GM10248 (cell line): ENCODE measurements at regions not wholly inside any gene's neighbourhood (a gene's known extent, or its start where the extent isn't known, plus 50 kb on each side); places are given as distances from the start of the nearest gene placed in this dataset.

Experiments used
- CTCF ChIA-PET: fragments of 300-600 bp; sonication (Branson Sonifier 250); formaldehyde crosslinking; extraction: SDS; loops from one replicate; lab custom pipeline; 2021; ENCODE audit warnings: antibody characterized with exemption; lab: Yijun Ruan, JAX
- POLR2A ChIA-PET: fragments of 350-650 bp; sonication (Branson Sonifier 250); formaldehyde crosslinking; extraction: SDS; loops from one replicate; lab custom pipeline; 2020; ENCODE audit warnings: antibody characterized with exemption; lab: Yijun Ruan, JAX
- DNase-seq: peaks from one replicate; pipeline ENCODE4 v3.0.0; 2012; ENCODE audit errors: extremely low spot score
- TF ChIP-seq, protein P1 (sequence below): IDR thresholded peaks from 2 replicates; pipeline ENCODE4 v1.5.1; 2012; ENCODE audit warnings: mild to moderate bottlenecking, low read depth; ENCODE audit errors: extremely low read depth, missing control alignments, control extremely low read depth

DNA sequence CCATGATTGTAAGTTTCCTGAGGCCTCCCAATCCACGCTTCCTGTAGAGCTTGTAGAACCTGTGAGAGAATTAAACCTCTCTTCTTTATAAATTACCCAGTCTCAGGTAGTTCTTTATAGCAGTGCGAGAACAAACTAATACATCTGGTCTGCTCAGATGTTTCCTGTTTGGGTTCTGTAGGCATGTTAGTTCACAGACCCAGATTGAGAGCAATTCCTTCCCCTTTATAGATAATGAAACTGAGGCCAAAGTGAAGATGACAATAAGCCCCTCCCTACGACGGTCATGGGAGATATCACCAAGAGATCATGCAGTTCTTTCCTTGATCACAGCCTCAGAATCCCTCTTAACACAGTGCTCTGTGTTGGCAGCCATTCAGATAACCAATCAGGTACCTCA lies 76.5 kb upstream of the CLMN start:
- POLR2A ChIA-PET, result no interaction called here
- TF ChIP-seq, protein P1, sequence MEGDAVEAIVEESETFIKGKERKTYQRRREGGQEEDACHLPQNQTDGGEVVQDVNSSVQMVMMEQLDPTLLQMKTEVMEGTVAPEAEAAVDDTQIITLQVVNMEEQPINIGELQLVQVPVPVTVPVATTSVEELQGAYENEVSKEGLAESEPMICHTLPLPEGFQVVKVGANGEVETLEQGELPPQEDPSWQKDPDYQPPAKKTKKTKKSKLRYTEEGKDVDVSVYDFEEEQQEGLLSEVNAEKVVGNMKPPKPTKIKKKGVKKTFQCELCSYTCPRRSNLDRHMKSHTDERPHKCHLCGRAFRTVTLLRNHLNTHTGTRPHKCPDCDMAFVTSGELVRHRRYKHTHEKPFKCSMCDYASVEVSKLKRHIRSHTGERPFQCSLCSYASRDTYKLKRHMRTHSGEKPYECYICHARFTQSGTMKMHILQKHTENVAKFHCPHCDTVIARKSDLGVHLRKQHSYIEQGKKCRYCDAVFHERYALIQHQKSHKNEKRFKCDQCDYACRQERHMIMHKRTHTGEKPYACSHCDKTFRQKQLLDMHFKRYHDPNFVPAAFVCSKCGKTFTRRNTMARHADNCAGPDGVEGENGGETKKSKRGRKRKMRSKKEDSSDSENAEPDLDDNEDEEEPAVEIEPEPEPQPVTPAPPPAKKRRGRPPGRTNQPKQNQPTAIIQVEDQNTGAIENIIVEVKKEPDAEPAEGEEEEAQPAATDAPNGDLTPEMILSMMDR, result no peak
- CTCF ChIA-PET, result no interaction called here
- no peak for DNase-seq

DNA sequence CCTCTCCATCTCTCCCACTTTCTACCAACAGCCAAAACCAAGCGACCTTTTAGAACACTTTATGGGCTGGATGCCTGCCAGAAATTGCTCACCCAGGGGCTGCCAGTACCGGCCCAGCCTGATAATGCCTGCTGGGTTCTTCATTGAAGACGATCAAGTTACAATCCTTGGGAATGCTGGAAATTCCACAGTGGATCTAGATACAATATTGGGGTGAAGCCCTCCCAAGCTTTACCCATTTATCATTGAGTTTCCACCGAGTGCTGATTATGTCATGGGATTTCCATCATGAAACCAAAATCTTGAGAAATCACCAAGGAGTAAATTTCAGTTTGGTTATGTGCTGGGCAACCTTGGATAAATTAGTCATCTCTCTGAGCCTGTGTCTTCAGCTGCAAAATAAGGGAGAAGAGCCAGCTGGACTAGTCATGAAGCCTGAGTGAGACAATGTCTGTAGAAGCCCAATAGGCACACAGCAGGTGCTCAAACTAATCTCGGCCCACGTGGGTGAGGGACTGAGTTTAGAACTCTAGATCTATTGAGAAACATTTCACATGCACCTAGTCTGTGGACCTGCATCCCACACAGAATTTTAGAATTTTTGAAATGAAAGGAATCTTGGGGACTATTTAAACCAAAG lies 75.5 kb upstream of the CLMN start:
- no peak for DNase-seq
- ChIA-PET POLR2A (no interaction called here), CTCF (no interaction called here)
- TF ChIP-seq, protein P1, result no peak

DNA sequence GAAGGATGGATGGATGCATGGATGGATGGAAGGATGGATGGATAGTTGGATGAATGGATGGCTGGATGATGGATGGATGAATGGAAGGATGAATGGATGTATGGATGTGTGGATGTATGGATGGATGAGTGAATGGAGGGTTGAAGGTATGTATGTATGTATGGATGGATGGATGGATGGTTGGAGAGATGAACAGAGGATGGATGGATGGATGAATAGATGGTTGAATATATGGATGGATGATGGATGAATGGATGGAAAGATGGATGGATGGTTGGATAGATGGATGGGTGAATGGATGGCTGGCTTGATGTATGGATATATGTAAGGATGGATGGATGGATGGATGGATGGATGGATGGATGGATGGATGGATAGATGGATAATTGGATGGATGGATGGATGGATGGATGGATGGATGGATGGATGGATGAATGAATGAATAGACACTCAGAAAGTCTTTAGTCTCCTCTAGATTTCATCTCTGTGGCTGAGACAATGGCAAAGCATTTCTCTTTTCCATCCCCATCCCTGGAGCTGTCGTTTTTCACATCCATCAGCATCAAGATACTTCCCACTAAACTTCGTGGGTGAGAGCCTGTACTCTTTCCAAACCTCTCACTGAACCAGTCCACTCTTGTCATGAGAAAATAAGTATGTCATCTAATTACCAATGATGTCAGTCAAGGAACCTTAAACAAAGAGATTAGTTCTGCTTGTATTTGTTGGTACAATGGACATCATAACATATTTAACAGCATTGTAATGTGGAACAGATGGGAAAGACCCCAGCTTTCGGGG lies 74.8 kb upstream of the CLMN start:
- no peak for DNase-seq
- TF ChIP-seq, protein P1, result no peak
- ChIA-PET CTCF (interaction anchor here (0.9 to 1.3 kb wide), 2 partner anchors 8 to 33 kb away, joined by 3 read pairs; no protein-coding TSS in a partner anchor), POLR2A (no interaction called here)

DNA sequence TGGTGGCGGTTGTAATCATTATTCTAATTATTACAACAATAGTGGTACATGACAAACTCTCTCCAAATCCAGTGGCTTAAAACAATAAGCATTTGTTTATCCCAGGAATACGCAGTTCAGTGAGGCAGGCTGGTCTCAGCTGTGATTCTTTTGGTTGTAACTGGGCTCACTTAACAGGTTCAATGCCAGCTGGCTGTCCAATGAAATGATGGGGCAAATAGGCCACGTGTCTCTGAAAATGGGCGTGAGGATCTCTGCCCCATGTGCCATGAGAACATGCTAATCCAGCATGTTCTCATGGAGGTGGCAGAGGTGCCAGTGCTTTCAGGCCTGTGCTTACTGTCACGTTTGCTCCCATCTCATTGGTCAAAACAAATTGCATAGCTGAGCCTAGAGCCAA lies 73.1 kb upstream of the CLMN start:
- TF ChIP-seq, protein P1, result no peak
- CTCF ChIA-PET, result interaction anchor here (1.3 kb wide), 1 partner anchor 10 kb away, joined by 3 read pairs; no protein-coding TSS in a partner anchor
- no peak for DNase-seq
- POLR2A ChIA-PET, result no interaction called here

DNA sequence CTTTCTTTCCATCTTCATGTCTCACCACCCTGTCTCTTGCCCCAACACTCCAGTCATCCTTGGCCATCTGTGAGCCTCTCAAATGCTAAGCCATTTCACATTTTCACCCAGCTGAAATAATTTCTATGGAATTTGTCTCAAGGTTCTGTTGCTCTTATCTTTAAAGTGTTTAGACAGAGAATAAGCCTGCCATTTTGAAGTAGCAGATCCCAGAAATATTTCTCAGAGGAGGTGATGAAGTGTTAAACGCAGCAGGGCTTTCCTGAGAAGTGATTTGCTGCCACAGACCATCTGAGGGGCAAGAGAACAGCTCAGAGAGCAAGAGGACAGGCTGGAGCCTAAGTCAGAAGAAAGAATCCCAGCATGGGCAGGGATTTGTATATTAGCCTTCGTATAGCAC lies 71.6 kb upstream of the CLMN start:
- POLR2A ChIA-PET, result no interaction called here
- DNase-seq, result no peak
- TF ChIP-seq, protein P1, result no peak
- CTCF ChIA-PET, result interaction anchor here (1.1 to 1.7 kb wide), 2 partner anchors 36 to 713 kb away, joined by 3 to 4 read pairs; no protein-coding TSS in a partner anchor

DNA sequence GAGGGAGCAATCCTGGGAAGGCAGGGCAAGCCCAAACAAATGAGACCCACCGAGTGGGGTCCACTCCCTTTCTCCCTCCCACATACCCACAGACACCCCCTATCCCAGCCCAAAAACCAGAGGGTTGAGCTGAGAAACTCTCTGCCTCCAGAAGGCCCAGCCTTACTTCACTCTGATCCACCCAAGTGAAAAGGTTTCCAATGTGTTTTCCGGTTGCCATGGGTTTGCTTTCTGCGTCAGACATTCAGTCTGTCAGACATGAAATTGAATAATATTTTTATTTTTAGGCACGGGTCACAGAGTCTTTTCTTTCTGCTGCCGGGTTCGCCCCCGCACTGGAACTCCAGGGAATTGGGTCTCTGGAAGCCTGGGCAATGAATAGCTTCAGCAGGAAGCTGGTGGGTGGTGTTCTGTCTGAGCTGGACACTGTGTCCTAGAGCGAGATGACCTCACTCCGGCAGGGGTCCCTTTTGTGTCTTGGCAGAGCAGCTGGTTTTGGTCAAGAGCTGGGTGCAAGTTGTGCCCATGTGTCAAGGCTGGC lies 69.8 kb upstream of the CLMN start:
- TF ChIP-seq, protein P1, result no peak
- CTCF ChIA-PET, result interaction anchor here (1.4 to 1.9 kb wide), 2 partner anchors 10 to 13 kb away, joined by 4 to 7 read pairs; no protein-coding TSS in a partner anchor
- POLR2A ChIA-PET, result no interaction called here
- no peak for DNase-seq
